ENCODE measurements at regions not wholly inside any gene's neighbourhood (a gene's known extent, or its start where the extent isn't known, plus 50 kb on each side); places are given as distances from the start of the nearest gene placed in this dataset.

DNA sequence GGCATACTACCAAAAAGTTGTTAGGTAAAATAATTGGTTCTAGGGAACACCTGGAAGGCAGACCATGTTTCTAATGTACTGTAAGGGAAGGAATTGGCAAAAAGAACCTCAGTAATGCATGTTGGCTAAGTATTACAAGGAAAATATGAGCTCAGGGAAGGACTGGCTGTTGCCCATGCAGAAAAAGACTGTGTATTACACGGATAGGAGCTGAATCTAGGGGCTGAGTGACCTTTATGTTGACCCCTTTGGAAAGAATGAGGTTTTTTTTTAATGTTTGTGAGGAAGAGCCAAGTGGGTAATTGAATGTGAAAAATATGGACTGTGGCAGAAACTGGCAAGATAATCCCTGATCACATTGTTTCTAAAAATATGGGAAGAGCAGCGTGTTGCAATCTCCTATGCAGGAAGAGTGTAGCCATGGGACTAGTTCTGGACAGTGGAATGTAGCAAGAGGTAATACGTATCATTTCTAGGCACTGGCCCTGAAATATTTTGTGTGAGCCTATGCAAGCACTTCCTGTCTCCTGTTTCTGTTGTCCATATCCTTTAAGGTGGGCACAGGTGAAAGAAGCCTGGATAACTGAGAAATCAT lies 95.1 kb upstream of the CNTNAP4 start:
- TF ChIP-seq, protein P1, sequence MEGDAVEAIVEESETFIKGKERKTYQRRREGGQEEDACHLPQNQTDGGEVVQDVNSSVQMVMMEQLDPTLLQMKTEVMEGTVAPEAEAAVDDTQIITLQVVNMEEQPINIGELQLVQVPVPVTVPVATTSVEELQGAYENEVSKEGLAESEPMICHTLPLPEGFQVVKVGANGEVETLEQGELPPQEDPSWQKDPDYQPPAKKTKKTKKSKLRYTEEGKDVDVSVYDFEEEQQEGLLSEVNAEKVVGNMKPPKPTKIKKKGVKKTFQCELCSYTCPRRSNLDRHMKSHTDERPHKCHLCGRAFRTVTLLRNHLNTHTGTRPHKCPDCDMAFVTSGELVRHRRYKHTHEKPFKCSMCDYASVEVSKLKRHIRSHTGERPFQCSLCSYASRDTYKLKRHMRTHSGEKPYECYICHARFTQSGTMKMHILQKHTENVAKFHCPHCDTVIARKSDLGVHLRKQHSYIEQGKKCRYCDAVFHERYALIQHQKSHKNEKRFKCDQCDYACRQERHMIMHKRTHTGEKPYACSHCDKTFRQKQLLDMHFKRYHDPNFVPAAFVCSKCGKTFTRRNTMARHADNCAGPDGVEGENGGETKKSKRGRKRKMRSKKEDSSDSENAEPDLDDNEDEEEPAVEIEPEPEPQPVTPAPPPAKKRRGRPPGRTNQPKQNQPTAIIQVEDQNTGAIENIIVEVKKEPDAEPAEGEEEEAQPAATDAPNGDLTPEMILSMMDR (IDR thresholded peaks at IDR 0.05; ENCODE audit: unreplicated experiment): no peak
- Mint-ChIP-seq H3K36me3 (peaks cover 2% of the 10 kb centered on the region), H3K27ac (no peak overlapping the region), H3K9me3 (peaks cover 9% of the 10 kb centered on the region), H3K4me3 (no peak overlapping the region), H3K4me1 (no peaks in the 10 kb centered on the region), H3K27me3 (ENCODE audit: low read depth) (no peaks in the 10 kb centered on the region)
- no peak for DNase-seq (ENCODE audit: low spot score in 2 of 2, unreplicated experiment in 2 of 2)

DNA sequence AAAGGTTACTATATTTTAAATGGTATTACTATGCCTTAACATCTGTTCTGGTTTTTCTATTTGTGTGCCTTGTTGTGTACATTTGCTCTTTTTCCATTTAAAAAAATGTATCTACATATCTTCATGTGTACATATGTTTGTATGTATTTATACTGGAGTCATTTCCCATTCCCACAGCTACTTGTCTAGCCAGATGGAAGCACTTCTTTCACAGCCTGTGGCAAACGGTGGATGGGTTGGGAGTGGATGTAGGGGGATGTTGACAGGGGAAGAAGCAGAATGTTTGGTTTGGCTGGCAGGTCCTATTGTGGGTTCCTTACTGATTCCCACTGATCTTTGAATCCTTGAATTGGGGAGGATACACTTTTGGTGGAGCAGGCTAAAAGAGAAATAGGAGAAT lies 93.6 kb upstream of the CNTNAP4 start:
- H3K4me3 Mint-ChIP-seq: no peak overlapping the region
- no peaks in the 10 kb centered on the region for H3K4me1 Mint-ChIP-seq

DNA sequence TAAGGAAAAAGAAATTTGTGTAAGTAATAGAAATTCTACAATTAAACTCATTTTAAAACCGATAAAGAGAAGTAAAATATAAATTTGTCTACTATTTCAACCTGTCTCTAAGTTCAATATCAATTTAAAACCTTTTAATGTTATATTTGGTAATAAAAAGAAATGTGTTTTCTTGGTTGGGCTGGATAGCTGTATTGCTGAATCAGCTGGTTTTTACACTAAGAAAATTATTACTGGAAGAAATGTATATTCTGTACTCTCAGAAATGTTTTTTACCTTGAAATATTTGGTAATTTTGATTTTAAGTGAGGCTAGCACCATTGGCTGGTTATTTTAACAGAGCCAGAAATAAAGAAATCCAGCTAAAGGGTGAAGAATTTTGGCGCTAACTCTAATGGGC lies 87.1 kb upstream of the CNTNAP4 start:
- Mint-ChIP-seq H3K4me1 (peaks cover 15% of the 10 kb centered on the region), H3K27me3 (ENCODE audit: low read depth) (no peaks in the 10 kb centered on the region), H3K9me3 (peaks cover 21% of the 10 kb centered on the region), H3K36me3 (peaks cover 2% of the 10 kb centered on the region), H3K27ac (no peak overlapping the region), H3K4me3 (no peak overlapping the region)
- no peak for DNase-seq (ENCODE audit: low spot score in 2 of 2, unreplicated experiment in 2 of 2)
- TF ChIP-seq, protein P1 (IDR thresholded peaks at IDR 0.05; ENCODE audit: unreplicated experiment): no peak

More for the DNA sequence above, 93.6 kb upstream of the CNTNAP4 start:
- Mint-ChIP-seq H3K9me3 (peaks cover 21% of the 10 kb centered on the region), H3K27ac (no peak overlapping the region), H3K27me3 (ENCODE audit: low read depth) (no peaks in the 10 kb centered on the region), H3K36me3 (peaks cover 2% of the 10 kb centered on the region)
- DNase-seq (ENCODE audit: low spot score in 2 of 2, unreplicated experiment in 2 of 2): no peak
- TF ChIP-seq, protein P1 (IDR thresholded peaks at IDR 0.05; ENCODE audit: unreplicated experiment): no peak

DNA sequence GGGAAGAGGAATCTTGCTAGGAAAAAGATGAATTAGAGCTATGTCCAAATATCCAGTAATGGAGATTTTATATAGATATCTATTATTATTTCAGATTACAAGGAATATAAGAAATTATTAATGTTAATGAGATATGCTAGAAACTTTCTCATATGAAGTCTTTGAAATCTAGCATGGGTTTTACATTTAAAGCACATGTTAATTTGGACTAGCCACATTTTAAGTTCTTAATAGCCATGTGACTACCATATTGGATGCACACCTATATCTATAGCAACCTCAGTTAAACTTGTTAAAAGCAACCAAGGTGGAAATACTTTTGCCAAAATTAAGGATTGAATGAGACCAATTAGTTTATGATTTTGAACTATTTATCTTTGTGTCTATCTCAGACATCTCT lies 86.7 kb upstream of the CNTNAP4 start:
- Mint-ChIP-seq H3K36me3 (peaks cover 2% of the 10 kb centered on the region), H3K9me3 (peaks cover 21% of the 10 kb centered on the region), H3K4me3 (no peak overlapping the region), H3K27me3 (ENCODE audit: low read depth) (no peaks in the 10 kb centered on the region), H3K27ac (no peak overlapping the region), H3K4me1 (peaks cover 15% of the 10 kb centered on the region)
- TF ChIP-seq, protein P1 (IDR thresholded peaks at IDR 0.05; ENCODE audit: unreplicated experiment): no peak
- DNase-seq (ENCODE audit: low spot score in 2 of 2, unreplicated experiment in 2 of 2): no peak

DNA sequence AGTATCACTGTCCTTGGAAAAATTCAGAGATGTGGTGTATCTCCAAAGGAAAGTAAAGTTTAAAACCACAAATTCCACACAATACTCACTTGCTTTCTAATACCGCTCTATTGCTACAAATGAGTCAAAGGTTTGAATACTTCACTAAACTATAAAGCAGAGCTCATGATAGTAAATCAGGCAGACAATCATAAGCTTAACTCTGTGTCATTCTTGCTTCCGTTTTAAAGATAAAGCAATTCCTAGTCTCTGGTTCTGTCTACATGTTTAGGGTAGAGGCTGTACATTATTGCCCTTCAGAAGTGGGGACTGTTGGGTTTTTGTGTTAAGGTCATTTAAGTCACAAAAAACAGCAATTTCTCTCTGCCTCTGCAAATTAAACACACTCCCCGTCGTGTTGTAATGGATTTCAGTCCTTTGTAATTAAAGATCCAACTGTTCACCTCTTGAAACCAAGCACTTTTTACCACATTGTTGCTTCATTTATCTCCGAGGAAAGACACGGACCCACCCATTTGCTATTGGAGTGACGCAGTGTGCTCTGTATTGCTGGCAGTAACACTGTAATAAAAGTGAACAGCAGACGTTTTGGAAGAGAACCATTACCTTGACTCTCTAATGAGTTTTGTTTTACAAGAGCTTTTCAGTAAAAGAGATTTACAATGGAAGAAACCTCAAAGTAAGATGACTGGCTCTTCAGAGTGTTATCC lies 83.1 kb upstream of the CNTNAP4 start:
- DNase-seq (ENCODE audit: low spot score in 2 of 2, unreplicated experiment in 2 of 2): no peak
- no peaks in the 10 kb centered on the region for H3K27me3 Mint-ChIP-seq (ENCODE audit: low read depth)
- H3K4me1 Mint-ChIP-seq: peaks cover 15% of the 10 kb centered on the region
- H3K4me3 Mint-ChIP-seq: no peak overlapping the region
- no peaks in the 10 kb centered on the region for H3K36me3 Mint-ChIP-seq
- TF ChIP-seq, protein P1 (IDR thresholded peaks at IDR 0.05; ENCODE audit: unreplicated experiment): no peak
- H3K9me3 Mint-ChIP-seq: no peaks in the 10 kb centered on the region
- no peak overlapping the region for H3K27ac Mint-ChIP-seq

Measured in mesothelial cell of epicardium (in vitro differentiated cells).